Stimulated activated CD4-positive, alpha-beta T cell treated with anti-CD3 and anti-CD28 coated beads, Interleukin-12 subunit alpha, Interleukin-12 subunit beta, amount 100 ng/mL, for 48 hours (primary cell): ENCODE measurements at regions not wholly inside any gene's neighbourhood (a gene's known extent, or its start where the extent isn't known, plus 50 kb on each side); places are given as distances from the start of the nearest gene placed in this dataset.

Experiments
- DNase-seq, 3 donors: peaks; one replicate each; pipeline ENCODE4 v3.0.0-alpha.2; 2020; ENCODE audit warnings: low read depth in 2 of 3, low spot score in 1 of 3

GRCh38 chr12:111310076-111310870 lies 58.6 kb downstream of the PHETA1 start:
- no peak for DNase-seq

GRCh38 chr12:111309584-111309983 lies 59.3 kb downstream of the PHETA1 start:
- no peak for DNase-seq

GRCh38 chr12:111308473-111308872 lies 60.4 kb downstream of the PHETA1 start:
- DNase-seq, result no peak

GRCh38 chr12:111304642-111305071 lies 64.2 kb downstream of the PHETA1 start:
- peak; percentile 34 to 59 (median 39) for DNase-seq

GRCh38 chr12:111303531-111303930 lies 65.4 kb downstream of the PHETA1 start:
- DNase-seq, result no peak

- DNase-seq, result peak; percentile 7 to 46 (median 32)
Observed at GRCh38 chr12:111298582-111299436, 70.1 kb downstream of the PHETA1 start.

- DNase-seq, result no peak
Observed at GRCh38 chr12:111297703-111298426, 71.0 kb downstream of the PHETA1 start.

- no peak for DNase-seq
Observed at GRCh38 chr12:111296906-111297463, 71.9 kb downstream of the PHETA1 start.

- no peak for DNase-seq
Observed at GRCh38 chr12:111295176-111295575, 73.7 kb downstream of the PHETA1 start.

- no peak for DNase-seq
Observed at GRCh38 chr12:111293266-111294009, 75.5 kb downstream of the PHETA1 start.

- DNase-seq, result no peak
Observed at GRCh38 chr12:111291357-111291756, 77.5 kb downstream of the PHETA1 start.

- DNase-seq, result no peak
Observed at GRCh38 chr12:111288771-111289170, 80.1 kb downstream of the PHETA1 start.

- DNase-seq, result no peak
Observed at GRCh38 chr12:111287125-111287900, 81.6 kb downstream of the PHETA1 start.

GRCh38 chr12:111285200-111285599 lies 83.7 kb downstream of the PHETA1 start:
- DNase-seq, result no peak

- no peak for DNase-seq
Observed at GRCh38 chr12:111284709-111285108, 84.2 kb downstream of the PHETA1 start.

- DNase-seq, result no peak
Observed at GRCh38 chr12:111283966-111284365, 84.9 kb downstream of the PHETA1 start.

GRCh38 chr12:111283521-111283920 lies 85.4 kb downstream of the PHETA1 start:
- DNase-seq, result no peak

GRCh38 chr12:111277570-111277969 lies 91.3 kb downstream of the PHETA1 start:
- no peak for DNase-seq

GRCh38 chr12:111276146-111276545 lies 92.7 kb downstream of the PHETA1 start:
- no peak for DNase-seq

GRCh38 chr12:111275308-111275707 lies 93.6 kb downstream of the PHETA1 start:
- DNase-seq, result no peak
